Erythroblast (primary cell): ENCODE measurements at regions not wholly inside any gene's neighbourhood (a gene's known extent, or its start where the extent isn't known, plus 50 kb on each side); places are given as distances from the start of the nearest gene placed in this dataset.

ENCODE experiments used
- GATA1 ChIP-seq: IDR thresholded peaks from 2 replicates; pipeline ENCODE4 v1.6.1; 2011; ENCODE audit warnings: low read depth, mild to moderate bottlenecking, control low read depth, low read length, moderate library complexity
- POLR2A ChIP-seq: IDR thresholded peaks from 2 replicates; pipeline ENCODE4 v1.6.1; 2011; ENCODE audit warnings: mild to moderate bottlenecking, low read length

- TF ChIP-seq POLR2A (no peak), GATA1 (no peak)
Measured at GRCh38 chr15:29471757-29472156, 202.1 kb upstream of the NSMCE3 start.
